ENCODE measurements at regions not wholly inside any gene's neighbourhood (a gene's known extent, or its start where the extent isn't known, plus 50 kb on each side); places are given as distances from the start of the nearest gene placed in this dataset.

DNA sequence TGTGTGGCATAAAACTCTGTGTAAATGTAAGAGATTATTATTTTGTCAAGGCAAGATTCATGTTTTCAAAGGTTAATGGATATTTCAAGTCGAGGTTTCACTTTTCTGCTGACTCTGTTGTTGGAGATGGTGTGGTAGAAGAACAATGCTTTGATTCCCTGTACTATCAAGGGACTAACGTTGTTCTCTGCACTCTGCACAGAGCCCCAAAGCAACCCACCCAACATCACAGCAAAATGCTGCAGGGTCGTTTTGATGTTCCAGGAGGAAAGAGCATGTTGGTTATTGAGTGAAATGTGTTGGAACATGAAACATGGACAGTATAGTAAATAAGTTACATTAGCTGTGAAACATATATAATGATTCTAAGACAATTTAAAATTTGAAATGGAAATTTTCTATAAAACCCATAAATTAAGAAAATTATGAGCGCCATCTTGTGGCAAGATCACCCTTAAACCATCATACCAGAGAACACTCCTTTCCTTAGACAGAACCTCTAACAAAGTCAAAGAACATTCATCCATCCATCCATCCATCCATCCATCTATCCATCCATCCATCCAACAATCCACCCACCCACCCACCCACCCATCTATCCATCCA is 164.4 kb upstream of the ZBED5 start:
- no peaks in the 10 kb centered on the region for H3K36me3 Mint-ChIP-seq (ENCODE audit: low read depth)
- Histone ChIP-seq H3K27me3 (ENCODE audit: control insufficient read depth in 1 of 2, insufficient read depth in 2 of 2, low read length in 2 of 2) (no peaks in the 10 kb centered on the region), H3K27ac (ENCODE audit: low read depth in 1 of 2, low read length in 2 of 2) (no peak overlapping the region), H3K36me3 (ENCODE audit: insufficient read depth, low read length) (no peaks in the 10 kb centered on the region), H3K4me1 (ENCODE audit: insufficient read depth, low read length) (no peaks in the 10 kb centered on the region), H3K9me3 (ENCODE audit: control insufficient read depth in 1 of 2, insufficient read depth in 1 of 2, low read length in 2 of 2) (no peaks in the 10 kb centered on the region), H3K4me3 (ENCODE audit: low read length) (no peak overlapping the region)
- ChIA-PET CTCF (interaction anchor here (1.0 to 2.6 kb wide), 3 partner anchors 88 to 230 kb away, joined by 4 to 12 read pairs (median 6); no protein-coding TSS in a partner anchor), POLR2A (interaction anchor here (0.6 to 1.4 kb wide), 3 partner anchors 213 to 230 kb away, joined by 3 to 5 read pairs (median 4); partner anchors contain the start of gene EIF4G2)
- intact Hi-C loops (cut with DNase I, micrococcal nuclease), result loop anchor here (1.0 to 10.0 kb wide), 4 partner anchors 89 to 1263 kb away; no protein-coding TSS in a partner anchor
- no peaks in the 10 kb centered on the region for H3K9me3 Mint-ChIP-seq
- H3K4me3 Mint-ChIP-seq, result no peak overlapping the region
- TF ChIP-seq, protein P1, sequence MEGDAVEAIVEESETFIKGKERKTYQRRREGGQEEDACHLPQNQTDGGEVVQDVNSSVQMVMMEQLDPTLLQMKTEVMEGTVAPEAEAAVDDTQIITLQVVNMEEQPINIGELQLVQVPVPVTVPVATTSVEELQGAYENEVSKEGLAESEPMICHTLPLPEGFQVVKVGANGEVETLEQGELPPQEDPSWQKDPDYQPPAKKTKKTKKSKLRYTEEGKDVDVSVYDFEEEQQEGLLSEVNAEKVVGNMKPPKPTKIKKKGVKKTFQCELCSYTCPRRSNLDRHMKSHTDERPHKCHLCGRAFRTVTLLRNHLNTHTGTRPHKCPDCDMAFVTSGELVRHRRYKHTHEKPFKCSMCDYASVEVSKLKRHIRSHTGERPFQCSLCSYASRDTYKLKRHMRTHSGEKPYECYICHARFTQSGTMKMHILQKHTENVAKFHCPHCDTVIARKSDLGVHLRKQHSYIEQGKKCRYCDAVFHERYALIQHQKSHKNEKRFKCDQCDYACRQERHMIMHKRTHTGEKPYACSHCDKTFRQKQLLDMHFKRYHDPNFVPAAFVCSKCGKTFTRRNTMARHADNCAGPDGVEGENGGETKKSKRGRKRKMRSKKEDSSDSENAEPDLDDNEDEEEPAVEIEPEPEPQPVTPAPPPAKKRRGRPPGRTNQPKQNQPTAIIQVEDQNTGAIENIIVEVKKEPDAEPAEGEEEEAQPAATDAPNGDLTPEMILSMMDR (IDR thresholded peaks at IDR 0.05), result peak; percentile 66
- no peaks in the 10 kb centered on the region for H3K27me3 Mint-ChIP-seq
- DNase-seq (peak in 4 of 14 experiments; percentile 41 to 61 (median 52)), ATAC-seq (ENCODE audit: poor library complexity) (peak; percentile 49)
- no peak overlapping the region for H3K27ac Mint-ChIP-seq
- H3K4me1 Mint-ChIP-seq (ENCODE audit: low read depth), result no peaks in the 10 kb centered on the region

DNA sequence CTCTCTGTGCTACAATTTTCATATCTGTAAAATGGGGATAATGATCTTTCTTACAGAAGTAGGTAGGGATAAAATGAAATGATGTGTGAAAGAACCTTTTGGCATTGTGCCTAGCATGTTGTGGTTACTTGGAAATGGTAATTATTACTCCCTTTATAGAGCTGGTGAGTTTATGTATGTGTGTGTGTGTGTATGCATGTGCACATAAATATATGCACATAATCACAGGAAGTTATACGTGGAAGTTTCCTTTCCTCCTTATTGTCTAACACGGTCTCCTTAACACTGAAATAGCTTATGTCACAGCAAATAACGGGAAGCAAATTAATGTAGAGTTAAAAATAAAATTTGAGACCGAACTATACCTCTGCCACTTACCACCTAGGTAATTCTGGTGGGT is 163.7 kb upstream of the ZBED5 start:
- no peaks in the 10 kb centered on the region for H3K27me3 ChIP-seq (ENCODE audit: control insufficient read depth in 1 of 2, insufficient read depth in 2 of 2, low read length in 2 of 2)
- no peaks in the 10 kb centered on the region for H3K36me3 ChIP-seq (ENCODE audit: insufficient read depth, low read length)
- H3K4me1 ChIP-seq (ENCODE audit: insufficient read depth, low read length), result no peaks in the 10 kb centered on the region
- H3K9me3 ChIP-seq (ENCODE audit: control insufficient read depth in 1 of 2, insufficient read depth in 1 of 2, low read length in 2 of 2), result no peaks in the 10 kb centered on the region
- ChIA-PET POLR2A (interaction anchor here (1.4 to 1.5 kb wide), 2 partner anchors 88 to 213 kb away, joined by 3 to 5 read pairs; partner anchors contain the start of gene EIF4G2), CTCF (interaction anchor here (1.1 to 2.6 kb wide), 2 partner anchors 88 to 229 kb away, joined by 4 to 12 read pairs; no protein-coding TSS in a partner anchor)
- H3K27ac Mint-ChIP-seq, result no peak overlapping the region
- no peak overlapping the region for H3K4me3 Mint-ChIP-seq
- H3K27ac ChIP-seq (ENCODE audit: low read depth in 1 of 2, low read length in 2 of 2), result no peak overlapping the region
- H3K27me3 Mint-ChIP-seq, result no peaks in the 10 kb centered on the region
- no peaks in the 10 kb centered on the region for H3K4me1 Mint-ChIP-seq (ENCODE audit: low read depth)
- H3K36me3 Mint-ChIP-seq (ENCODE audit: low read depth), result no peaks in the 10 kb centered on the region
- H3K9me3 Mint-ChIP-seq, result no peaks in the 10 kb centered on the region
- ATAC-seq (ENCODE audit: poor library complexity) (no peak), DNase-seq (no peak)
- intact Hi-C loops (cut with DNase I, micrococcal nuclease), result loop anchor here (2.0 to 10.0 kb wide), 3 partner anchors 143 to 1263 kb away; no protein-coding TSS in a partner anchor
- TF ChIP-seq, protein P1 (IDR thresholded peaks at IDR 0.05), result no peak
- no peak overlapping the region for H3K4me3 ChIP-seq (ENCODE audit: low read length)

- H3K36me3 Mint-ChIP-seq (ENCODE audit: low read depth), result no peaks in the 10 kb centered on the region
- no peaks in the 10 kb centered on the region for H3K9me3 ChIP-seq (ENCODE audit: control insufficient read depth in 1 of 2, insufficient read depth in 1 of 2, low read length in 2 of 2)
- no peaks in the 10 kb centered on the region for H3K27me3 Mint-ChIP-seq
- H3K4me3 Mint-ChIP-seq, result no peak overlapping the region
- intact Hi-C loops (cut with DNase I, micrococcal nuclease), result loop anchor here (2.0 to 10.0 kb wide), 3 partner anchors 142 to 1264 kb away; no protein-coding TSS in a partner anchor
- ChIA-PET POLR2A (interaction anchor here (1.4 to 1.5 kb wide), 2 partner anchors 87 to 212 kb away, joined by 3 to 5 read pairs; partner anchors contain the start of gene EIF4G2), CTCF (interaction anchor here (0.8 to 2.6 kb wide), 2 partner anchors 87 to 228 kb away, joined by 5 to 12 read pairs; no protein-coding TSS in a partner anchor)
- no peak overlapping the region for H3K27ac ChIP-seq (ENCODE audit: low read depth in 1 of 2, low read length in 2 of 2)
- DNase-seq, result no peak
- H3K36me3 ChIP-seq (ENCODE audit: insufficient read depth, low read length), result no peaks in the 10 kb centered on the region
- H3K9me3 Mint-ChIP-seq, result no peaks in the 10 kb centered on the region
- no peaks in the 10 kb centered on the region for H3K4me1 ChIP-seq (ENCODE audit: insufficient read depth, low read length)
- H3K27ac Mint-ChIP-seq, result no peak overlapping the region
- H3K4me3 ChIP-seq (ENCODE audit: low read length), result no peak overlapping the region
- ATAC-seq (ENCODE audit: poor library complexity), result no peak
- no peaks in the 10 kb centered on the region for H3K4me1 Mint-ChIP-seq (ENCODE audit: low read depth)
- TF ChIP-seq, protein P1 (IDR thresholded peaks at IDR 0.05), result no peak
- H3K27me3 ChIP-seq (ENCODE audit: control insufficient read depth in 1 of 2, insufficient read depth in 2 of 2, low read length in 2 of 2), result no peaks in the 10 kb centered on the region
Observed at GRCh38 chr11:11020747-11021149, 162.9 kb upstream of the ZBED5 start.
